ENCODE measurements at regions not wholly inside any gene's neighbourhood (a gene's known extent, or its start where the extent isn't known, plus 50 kb on each side); places are given as distances from the start of the nearest gene placed in this dataset.

DNA sequence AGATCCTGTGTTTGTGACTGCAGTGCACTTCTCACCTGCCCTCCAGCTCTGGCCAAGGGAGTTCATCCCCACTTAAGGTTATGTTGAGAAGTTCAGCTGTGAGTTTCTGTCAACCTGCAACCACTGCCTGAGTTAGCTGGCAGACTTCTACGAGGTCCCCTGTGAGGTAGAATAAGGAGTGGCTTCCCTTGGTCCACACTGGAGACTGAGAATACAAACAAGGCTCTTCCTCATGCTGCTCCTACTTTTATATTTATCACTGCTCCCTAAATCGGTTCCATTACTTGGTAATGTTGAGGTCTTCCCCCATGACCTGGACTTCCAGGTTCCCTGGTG is 353.2 kb upstream of the CWC22 start:
- Mint-ChIP-seq H3K36me3 (peaks cover 0 to 4% (median 0%) of the 10 kb centered on the region in 3 donors), H3K9me3 (peaks cover 0 to 7% (median 0%) of the 10 kb centered on the region in 6 donors), H3K27me3 (ENCODE audit: low read depth in 3 of 3) (no peaks in the 10 kb centered on the region), H3K4me1 (peaks cover 19 to 21% of the 10 kb centered on the region in 2 donors), H3K4me3 (peak overlapping the region in 3 of 5 donors; percentile 20 to 78 (median 69)), H3K27ac (peak overlapping the region in 5 of 6 donors; percentile 51 to 91 (median 82))
- no peak for DNase-seq

GRCh38 chr2:180359522-180360282 is 352.6 kb upstream of the CWC22 start:
- DNase-seq, result peak; percentile 19 to 67 (median 35)
- Mint-ChIP-seq H3K36me3 (peaks cover 0 to 4% (median 0%) of the 10 kb centered on the region in 3 donors), H3K4me3 (peak overlapping the region in 3 of 5 donors; percentile 39 to 78 (median 69)), H3K4me1 (peaks cover 19 to 21% of the 10 kb centered on the region in 2 donors), H3K27me3 (ENCODE audit: low read depth in 3 of 3) (no peaks in the 10 kb centered on the region), H3K9me3 (peaks cover 0 to 7% (median 0%) of the 10 kb centered on the region in 6 donors), H3K27ac (peak overlapping the region; percentile 40 to 91 (median 80))

DNA sequence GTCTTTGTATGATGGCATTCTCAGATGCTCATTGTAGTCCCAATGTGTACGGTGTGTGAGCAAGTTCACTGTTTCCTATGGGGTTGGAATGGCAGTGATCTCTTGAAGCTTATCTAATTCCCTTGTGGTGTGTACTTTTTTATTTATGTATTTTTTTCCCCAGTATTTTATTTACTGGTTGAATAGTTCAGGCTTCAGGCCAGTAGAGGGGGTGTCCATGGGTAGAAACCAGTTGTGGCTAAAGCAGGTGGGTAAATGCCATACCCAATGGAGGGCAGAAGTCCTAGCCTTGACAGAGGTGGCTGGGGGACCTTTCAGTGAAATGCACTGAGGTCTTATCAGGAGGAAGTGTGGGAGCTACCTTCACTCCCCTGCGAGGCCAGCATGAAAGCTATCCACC is 351.4 kb upstream of the CWC22 start:
- Mint-ChIP-seq H3K9me3 (peaks cover 0 to 7% (median 0%) of the 10 kb centered on the region in 6 donors), H3K4me3 (no peak overlapping the region), H3K27me3 (ENCODE audit: low read depth in 3 of 3) (no peaks in the 10 kb centered on the region), H3K4me1 (peaks cover 19 to 21% of the 10 kb centered on the region in 2 donors), H3K27ac (no peak overlapping the region), H3K36me3 (peaks cover 0 to 4% (median 0%) of the 10 kb centered on the region in 3 donors)
- no peak for DNase-seq

- Mint-ChIP-seq H3K4me1 (peaks cover 19 to 21% of the 10 kb centered on the region in 2 donors), H3K9me3 (peaks cover 0 to 7% (median 0%) of the 10 kb centered on the region in 6 donors), H3K27ac (no peak overlapping the region), H3K36me3 (peaks cover 0 to 4% (median 0%) of the 10 kb centered on the region in 3 donors), H3K4me3 (no peak overlapping the region), H3K27me3 (ENCODE audit: low read depth in 3 of 3) (no peaks in the 10 kb centered on the region)
- no peak for DNase-seq
Measured at GRCh38 chr2:180356676-180357075, 349.6 kb upstream of the CWC22 start.

GRCh38 chr2:180352620-180353019 is 345.5 kb upstream of the CWC22 start:
- Mint-ChIP-seq H3K4me1 (no peaks in the 10 kb centered on the region), H3K9me3 (peaks cover 0 to 7% (median 0%) of the 10 kb centered on the region in 6 donors), H3K27ac (no peak overlapping the region), H3K36me3 (no peaks in the 10 kb centered on the region), H3K27me3 (ENCODE audit: low read depth in 3 of 3) (no peaks in the 10 kb centered on the region), H3K4me3 (no peak overlapping the region)
- no peak for DNase-seq

DNA sequence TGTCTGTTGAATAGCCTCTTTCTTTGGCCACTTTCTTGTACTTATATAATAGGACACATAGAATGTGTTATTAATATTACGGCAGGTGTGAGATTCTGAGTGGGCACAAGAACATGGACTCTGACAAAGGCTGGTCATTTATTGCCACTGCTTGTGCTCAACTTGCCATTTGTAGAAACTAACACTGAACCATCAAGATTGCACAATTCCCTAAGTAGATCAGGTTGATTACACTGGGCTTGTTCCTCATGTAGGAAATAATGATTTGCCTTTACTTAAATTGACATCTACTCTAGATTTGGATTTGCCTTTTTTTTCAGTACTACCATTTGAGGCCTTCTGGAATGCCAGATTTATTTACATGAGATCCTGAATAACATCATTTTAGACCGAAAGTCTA is 342.7 kb upstream of the CWC22 start:
- DNase-seq, result no peak
- Mint-ChIP-seq H3K4me1 (no peaks in the 10 kb centered on the region), H3K9me3 (peaks cover 0 to 5% (median 0%) of the 10 kb centered on the region in 6 donors), H3K36me3 (no peaks in the 10 kb centered on the region), H3K27ac (no peak overlapping the region), H3K4me3 (no peak overlapping the region), H3K27me3 (ENCODE audit: low read depth in 3 of 3) (no peaks in the 10 kb centered on the region)

GRCh38 chr2:180343528-180344345 is 336.6 kb upstream of the CWC22 start:
- Mint-ChIP-seq H3K36me3 (no peaks in the 10 kb centered on the region), H3K4me3 (no peak overlapping the region), H3K9me3 (peaks cover 0 to 14% (median 3%) of the 10 kb centered on the region in 6 donors), H3K4me1 (no peaks in the 10 kb centered on the region), H3K27ac (no peak overlapping the region), H3K27me3 (ENCODE audit: low read depth in 3 of 3) (peaks cover 0 to 3% (median 0%) of the 10 kb centered on the region in 3 donors)
- no peak for DNase-seq

DNA sequence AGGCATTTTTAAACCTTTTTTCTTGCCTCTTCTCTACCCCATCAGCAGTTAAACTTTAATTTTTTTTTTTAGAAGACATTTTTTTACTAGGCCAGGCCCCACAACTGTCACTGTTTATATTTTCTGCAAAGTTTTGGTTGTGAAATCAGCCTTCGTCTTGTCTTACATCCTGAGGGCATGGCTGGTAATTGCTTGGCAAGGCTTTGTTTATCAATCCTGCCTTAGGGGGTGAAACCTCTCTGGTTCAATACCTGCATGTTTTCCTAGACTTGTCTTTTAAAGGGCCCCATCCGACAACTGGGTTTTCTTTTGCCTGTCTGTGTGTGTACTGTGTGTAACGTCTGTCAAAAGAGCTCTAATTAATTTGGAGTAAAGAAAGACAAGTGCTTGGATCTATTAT is 330.0 kb upstream of the CWC22 start:
- H3K9me3 Mint-ChIP-seq, result peaks cover 6 to 50% (median 22%) of the 10 kb centered on the region in 6 donors
- H3K27me3 Mint-ChIP-seq (ENCODE audit: low read depth in 3 of 3), result peaks cover 2 to 8% (median 3%) of the 10 kb centered on the region in 3 donors
- peaks cover 0 to 11% (median 3%) of the 10 kb centered on the region in 3 donors for H3K36me3 Mint-ChIP-seq
- H3K4me3 Mint-ChIP-seq, result no peak overlapping the region
- no peak overlapping the region for H3K27ac Mint-ChIP-seq
- no peak for DNase-seq
- no peaks in the 10 kb centered on the region for H3K4me1 Mint-ChIP-seq

- Mint-ChIP-seq H3K4me3 (no peak overlapping the region), H3K27me3 (ENCODE audit: low read depth in 3 of 3) (peaks cover 1 to 8% (median 2%) of the 10 kb centered on the region in 3 donors), H3K4me1 (no peaks in the 10 kb centered on the region), H3K36me3 (peaks cover 0 to 11% (median 3%) of the 10 kb centered on the region in 3 donors), H3K27ac (no peak overlapping the region), H3K9me3 (peaks cover 7 to 50% (median 22%) of the 10 kb centered on the region in 6 donors)
- DNase-seq, result no peak
Measured at GRCh38 chr2:180336550-180336949, 329.5 kb upstream of the CWC22 start.

DNA sequence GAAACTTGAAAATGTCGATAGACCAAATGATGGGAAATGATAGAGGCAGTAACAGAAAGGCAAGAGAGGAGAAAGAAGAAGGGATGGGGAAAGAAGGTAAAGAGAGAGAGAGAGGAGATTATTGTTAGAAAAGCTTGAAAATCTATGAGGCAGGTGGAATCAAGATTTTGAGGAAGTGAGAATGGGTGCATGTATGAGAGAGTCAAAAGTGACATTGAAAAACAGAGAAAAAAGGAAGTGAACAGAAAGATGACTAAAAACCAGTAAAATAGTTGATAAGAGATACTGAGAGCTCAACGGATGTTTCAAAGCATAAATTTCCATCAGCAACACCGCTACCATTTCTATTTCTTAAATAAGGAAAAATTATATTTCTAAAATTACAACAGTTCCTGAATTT is 327.4 kb upstream of the CWC22 start:
- no peak for DNase-seq
- no peak overlapping the region for H3K4me3 Mint-ChIP-seq
- peaks cover 7 to 45% (median 25%) of the 10 kb centered on the region in 6 donors for H3K9me3 Mint-ChIP-seq
- peaks cover 0 to 11% (median 3%) of the 10 kb centered on the region in 3 donors for H3K36me3 Mint-ChIP-seq
- peaks cover 0 to 10% (median 2%) of the 10 kb centered on the region in 3 donors for H3K27me3 Mint-ChIP-seq (ENCODE audit: low read depth in 3 of 3)
- H3K4me1 Mint-ChIP-seq, result no peaks in the 10 kb centered on the region
- no peak overlapping the region for H3K27ac Mint-ChIP-seq

DNA sequence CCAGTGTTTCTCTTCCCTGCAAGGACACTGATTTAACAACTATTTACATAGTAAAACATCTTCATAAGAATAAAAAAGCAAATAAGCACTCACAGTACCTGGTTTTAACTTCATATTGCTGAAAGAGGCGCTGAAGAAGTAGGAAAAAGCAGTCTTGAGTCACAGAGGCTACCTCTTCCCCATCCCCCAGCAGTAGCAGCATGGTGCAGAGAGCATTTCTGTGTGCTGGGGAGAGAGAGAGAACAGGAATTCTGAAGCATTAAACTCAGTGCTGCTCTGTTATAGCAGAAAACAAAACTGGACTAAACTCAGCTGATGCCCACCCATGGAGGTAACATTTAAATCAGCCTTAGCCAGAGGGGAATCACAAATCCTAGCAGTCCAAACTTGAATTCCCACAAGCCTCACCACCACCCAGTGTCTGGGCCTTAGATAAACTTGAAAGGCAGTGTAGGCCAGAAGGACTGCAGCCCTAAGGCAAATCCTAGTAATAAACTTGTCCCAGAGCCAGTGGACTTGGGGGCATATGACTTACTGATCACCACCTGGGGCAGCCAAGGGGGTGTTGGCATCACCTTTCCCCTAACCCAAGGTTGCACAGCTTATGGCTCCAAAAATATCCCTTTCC is 321.8 kb upstream of the CWC22 start:
- H3K27ac Mint-ChIP-seq, result no peak overlapping the region
- H3K27me3 Mint-ChIP-seq (ENCODE audit: low read depth in 3 of 3), result peaks cover 0 to 3% (median 2%) of the 10 kb centered on the region in 3 donors
- H3K9me3 Mint-ChIP-seq, result peaks cover 7 to 18% (median 11%) of the 10 kb centered on the region in 6 donors
- peaks cover 0 to 3% (median 0%) of the 10 kb centered on the region in 3 donors for H3K36me3 Mint-ChIP-seq
- H3K4me3 Mint-ChIP-seq, result no peak overlapping the region
- no peaks in the 10 kb centered on the region for H3K4me1 Mint-ChIP-seq
- no peak for DNase-seq

GRCh38 chr2:180327185-180327584 is 320.1 kb upstream of the CWC22 start:
- Mint-ChIP-seq H3K27ac (no peak overlapping the region), H3K36me3 (peaks cover 0 to 3% (median 0%) of the 10 kb centered on the region in 3 donors), H3K27me3 (ENCODE audit: low read depth in 3 of 3) (peaks cover 0 to 3% (median 2%) of the 10 kb centered on the region in 3 donors), H3K4me1 (no peaks in the 10 kb centered on the region), H3K9me3 (peaks cover 4 to 13% (median 8%) of the 10 kb centered on the region in 6 donors), H3K4me3 (no peak overlapping the region)
- DNase-seq, result no peak

GRCh38 chr2:180325416-180326120 is 318.5 kb upstream of the CWC22 start:
- Mint-ChIP-seq H3K27me3 (ENCODE audit: low read depth in 3 of 3) (peaks cover 0 to 2% (median 0%) of the 10 kb centered on the region in 3 donors), H3K4me3 (no peak overlapping the region), H3K9me3 (peaks cover 3 to 17% (median 7%) of the 10 kb centered on the region in 6 donors), H3K4me1 (no peaks in the 10 kb centered on the region), H3K27ac (no peak overlapping the region), H3K36me3 (peaks cover 0 to 3% (median 0%) of the 10 kb centered on the region in 3 donors)
- no peak for DNase-seq
